SK-N-SH treated with all-trans-retinoic acid at 6 μM for 48 hours (cell line): ENCODE measurements at regions not wholly inside any gene's neighbourhood (a gene's known extent, or its start where the extent isn't known, plus 50 kb on each side); places are given as distances from the start of the nearest gene placed in this dataset.

Experiments used
- ATAC-seq: fragments of 200-7000 bp; cut with Tn5 transposase; 3 replicates; pipeline ENCODE4 v1.9.1; 2020; ENCODE audit warnings: mild to moderate bottlenecking, moderate library complexity
- ARNTL ChIP-seq: fragments of 450-650 bp; formaldehyde crosslinking; IDR thresholded peaks from 2 replicates; pipeline ENCODE4 v1.5.0; 2020; ENCODE audit warnings: low read depth, mild to moderate bottlenecking, moderate library complexity, borderline replicate concordance
- BACH2 ChIP-seq: fragments of 250-450 bp; sonication (Bioruptor Pico); IDR thresholded peaks from 2 replicates; pipeline ENCODE4 v1.9.0; 2021; ENCODE audit warnings: mild to moderate bottlenecking, borderline replicate concordance
- ESRRG ChIP-seq: fragments of 250-450 bp; sonication (Bioruptor Pico); IDR thresholded peaks from 2 replicates; pipeline ENCODE4 v1.6.1; 2021; ENCODE audit warnings: mild to moderate bottlenecking
- ISL1 ChIP-seq: fragments of 250-450 bp; sonication (Bioruptor Pico); IDR thresholded peaks from 2 replicates; pipeline ENCODE4 v2.1.2; 2022; ENCODE audit warnings: mild to moderate bottlenecking, moderate library complexity
- OSR1 ChIP-seq: fragments of 250-450 bp; sonication (Bioruptor Pico); IDR thresholded peaks from 2 replicates; pipeline ENCODE4 v1.8.0; 2022; ENCODE audit warnings: moderate library complexity, mild to moderate bottlenecking, inconsistent platforms
- PPARA ChIP-seq: fragments of 250-450 bp; sonication (Bioruptor Pico); IDR thresholded peaks from 2 replicates; pipeline ENCODE4 v1.5.0; 2020; ENCODE audit warnings: mild to moderate bottlenecking, borderline replicate concordance
- RARB ChIP-seq: fragments of 250-450 bp; sonication (Bioruptor Pico); IDR thresholded peaks from 2 replicates; pipeline ENCODE4 v1.8.0; 2021; ENCODE audit warnings: mild to moderate bottlenecking, moderate library complexity
- SNAI2 ChIP-seq: fragments of 250-450 bp; sonication (Bioruptor Pico); IDR thresholded peaks from 2 replicates; pipeline ENCODE4 v1.5.0; 2020; ENCODE audit warnings: mild to moderate bottlenecking, moderate library complexity
- TCF4 ChIP-seq: fragments of 250-450 bp; sonication (Bioruptor Pico); IDR thresholded peaks from 2 replicates; pipeline ENCODE4 v1.8.0; 2021; ENCODE audit warnings: mild to moderate bottlenecking, moderate library complexity, borderline replicate concordance
- ZC3H10 ChIP-seq: fragments of 250-450 bp; sonication (Bioruptor Pico); IDR thresholded peaks from 2 replicates; pipeline ENCODE4 v1.5.1; 2021; ENCODE audit warnings: mild to moderate bottlenecking, moderate library complexity
- ZFP3 ChIP-seq: fragments of 250-450 bp; sonication (Bioruptor Pico); IDR thresholded peaks from 2 replicates; pipeline ENCODE4 v1.5.0; 2020; ENCODE audit warnings: mild to moderate bottlenecking, moderate library complexity
- ZFP30 ChIP-seq: fragments of 450-650 bp; formaldehyde crosslinking; IDR thresholded peaks from 2 replicates; pipeline ENCODE4 v1.5.0; 2022; ENCODE audit warnings: mild to moderate bottlenecking, moderate library complexity
- ZNF70 ChIP-seq: fragments of 450-650 bp; formaldehyde crosslinking; IDR thresholded peaks from 2 replicates; pipeline ENCODE4 v1.5.0; 2020; ENCODE audit warnings: mild to moderate bottlenecking, moderate library complexity
- ZNF8 ChIP-seq: fragments of 450-650 bp; formaldehyde crosslinking; IDR thresholded peaks from 2 replicates; pipeline ENCODE4 v1.5.0; 2020; ENCODE audit warnings: mild to moderate bottlenecking, moderate library complexity
- TF ChIP-seq, protein P1 (sequence below): fragments of 250-450 bp; sonication (Bioruptor Pico); IDR thresholded peaks from 2 replicates; pipeline ENCODE4 v1.8.0; 2021; ENCODE audit warnings: low read depth, mild to moderate bottlenecking, moderate library complexity, borderline replicate concordance
- TF ChIP-seq, protein P2 (sequence below): fragments of 250-450 bp; sonication (Bioruptor Pico); IDR thresholded peaks from 2 replicates; pipeline ENCODE4 v1.5.0; 2020; ENCODE audit warnings: mild to moderate bottlenecking, moderate library complexity
- TF ChIP-seq, protein P3 (sequence below): fragments of 250-450 bp; sonication (Bioruptor Pico); IDR thresholded peaks from 2 replicates; pipeline ENCODE4 v1.8.0; 2020; ENCODE audit warnings: mild to moderate bottlenecking, moderate library complexity, borderline replicate concordance
- TF ChIP-seq, protein P4 (sequence below): fragments of 250-450 bp; sonication (Bioruptor Pico); IDR thresholded peaks from 2 replicates; pipeline ENCODE4 v1.5.1; 2020; ENCODE audit warnings: low read depth, mild to moderate bottlenecking, moderate library complexity
- TF ChIP-seq, protein P5 (sequence below): fragments of 250-450 bp; sonication (Bioruptor Pico); IDR thresholded peaks from 2 replicates; pipeline ENCODE4 v1.5.1; 2021; ENCODE audit warnings: mild to moderate bottlenecking, moderate library complexity

DNA sequence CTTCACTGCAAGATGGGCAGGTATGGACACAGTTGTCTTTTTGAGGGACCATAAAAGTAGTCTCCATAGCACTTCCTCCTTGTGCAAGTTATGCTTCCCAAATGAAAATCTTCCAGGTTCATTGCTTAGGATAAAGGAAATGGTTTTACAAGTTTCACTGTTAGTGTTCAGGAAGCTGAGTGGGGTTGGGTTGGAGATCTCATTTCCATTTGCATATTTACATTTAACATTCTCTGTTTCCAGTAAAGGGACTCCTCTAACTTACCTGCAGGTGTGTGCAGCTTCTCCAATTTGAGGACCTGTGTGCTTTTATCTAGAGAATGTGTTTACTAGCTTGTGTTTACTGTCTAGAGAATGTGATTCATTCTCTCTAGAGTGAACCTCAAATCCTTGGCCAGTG lies 141.3 kb upstream of the POU2AF2 start (continued):
- no peak for TF ChIP-seq TCF4 (CRISPR knock-in tag)
- TF ChIP-seq, protein P1, sequence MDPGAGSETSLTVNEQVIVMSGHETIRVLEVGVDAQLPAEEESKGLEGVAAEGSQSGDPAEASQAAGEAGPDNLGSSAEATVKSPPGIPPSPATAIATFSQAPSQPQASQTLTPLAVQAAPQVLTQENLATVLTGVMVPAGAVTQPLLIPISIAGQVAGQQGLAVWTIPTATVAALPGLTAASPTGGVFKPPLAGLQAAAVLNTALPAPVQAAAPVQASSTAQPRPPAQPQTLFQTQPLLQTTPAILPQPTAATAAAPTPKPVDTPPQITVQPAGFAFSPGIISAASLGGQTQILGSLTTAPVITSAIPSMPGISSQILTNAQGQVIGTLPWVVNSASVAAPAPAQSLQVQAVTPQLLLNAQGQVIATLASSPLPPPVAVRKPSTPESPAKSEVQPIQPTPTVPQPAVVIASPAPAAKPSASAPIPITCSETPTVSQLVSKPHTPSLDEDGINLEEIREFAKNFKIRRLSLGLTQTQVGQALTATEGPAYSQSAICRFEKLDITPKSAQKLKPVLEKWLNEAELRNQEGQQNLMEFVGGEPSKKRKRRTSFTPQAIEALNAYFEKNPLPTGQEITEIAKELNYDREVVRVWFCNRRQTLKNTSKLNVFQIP (CRISPR knock-in tag) = no peak
- TF ChIP-seq, all 23 proteins: peak for 0

DNA sequence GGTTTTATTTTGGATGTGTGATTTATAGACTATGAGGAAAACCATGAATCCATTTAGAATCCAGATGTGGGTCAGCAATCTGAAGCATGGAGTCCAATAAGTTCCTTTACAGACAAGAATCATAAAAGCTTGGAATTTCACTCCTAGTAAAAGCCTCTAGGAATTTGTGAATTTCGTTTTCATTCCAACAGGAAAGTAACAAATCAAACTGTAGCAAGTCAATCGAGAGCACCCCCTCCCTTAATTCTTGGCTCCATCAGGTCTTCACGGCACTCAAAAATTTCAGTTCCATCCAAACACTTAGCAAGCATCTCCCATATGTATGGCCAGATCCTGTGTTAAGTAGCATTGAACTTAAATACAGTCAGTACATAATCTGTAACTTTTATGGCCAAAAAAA lies 143.6 kb upstream of the POU2AF2 start:
- no peak for TF ChIP-seq ARNTL (CRISPR knock-in tag)
- ATAC-seq = no peak

DNA sequence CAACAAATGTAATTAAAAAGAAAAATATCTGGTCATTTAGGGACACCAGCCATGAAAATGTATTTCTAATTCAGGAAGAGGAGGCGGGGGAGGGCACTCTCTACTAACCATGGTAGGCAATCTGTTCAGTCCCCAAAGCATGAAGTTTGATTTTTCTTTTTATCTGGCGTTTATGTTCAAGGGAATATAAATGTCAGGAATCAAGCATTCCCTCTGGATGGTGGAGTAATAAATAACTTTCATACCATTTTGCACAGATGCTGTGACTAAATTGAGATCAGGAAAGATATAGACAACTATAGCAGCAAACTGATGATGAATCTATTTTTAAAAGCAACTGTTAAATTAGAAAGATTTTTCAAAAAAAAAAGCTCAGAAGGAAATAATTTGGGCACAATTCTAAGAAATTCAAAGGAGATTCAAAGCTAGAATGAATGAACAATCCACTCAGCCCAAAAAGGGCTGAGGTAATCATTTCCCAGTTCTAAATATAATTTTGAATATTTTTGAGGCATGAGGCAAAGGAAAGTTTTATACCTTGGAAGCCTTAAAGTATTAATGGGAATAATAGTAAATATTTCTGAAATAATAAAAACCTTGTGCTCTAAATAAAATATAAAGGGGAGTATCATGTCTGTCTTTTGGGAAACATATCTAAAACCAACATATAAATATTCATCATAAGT lies 146.4 kb upstream of the POU2AF2 start:
- TF ChIP-seq ZNF8 (CRISPR knock-in tag) (no peak), ESRRG (no peak), ZC3H10 (CRISPR knock-in tag) (no peak), TCF4 (CRISPR knock-in tag) (no peak), ZNF70 (no peak), ZFP30 (CRISPR knock-in tag) (no peak), PPARA (no peak)
- TF ChIP-seq, protein P1 (CRISPR knock-in tag) = no peak
- TF ChIP-seq, protein P2, sequence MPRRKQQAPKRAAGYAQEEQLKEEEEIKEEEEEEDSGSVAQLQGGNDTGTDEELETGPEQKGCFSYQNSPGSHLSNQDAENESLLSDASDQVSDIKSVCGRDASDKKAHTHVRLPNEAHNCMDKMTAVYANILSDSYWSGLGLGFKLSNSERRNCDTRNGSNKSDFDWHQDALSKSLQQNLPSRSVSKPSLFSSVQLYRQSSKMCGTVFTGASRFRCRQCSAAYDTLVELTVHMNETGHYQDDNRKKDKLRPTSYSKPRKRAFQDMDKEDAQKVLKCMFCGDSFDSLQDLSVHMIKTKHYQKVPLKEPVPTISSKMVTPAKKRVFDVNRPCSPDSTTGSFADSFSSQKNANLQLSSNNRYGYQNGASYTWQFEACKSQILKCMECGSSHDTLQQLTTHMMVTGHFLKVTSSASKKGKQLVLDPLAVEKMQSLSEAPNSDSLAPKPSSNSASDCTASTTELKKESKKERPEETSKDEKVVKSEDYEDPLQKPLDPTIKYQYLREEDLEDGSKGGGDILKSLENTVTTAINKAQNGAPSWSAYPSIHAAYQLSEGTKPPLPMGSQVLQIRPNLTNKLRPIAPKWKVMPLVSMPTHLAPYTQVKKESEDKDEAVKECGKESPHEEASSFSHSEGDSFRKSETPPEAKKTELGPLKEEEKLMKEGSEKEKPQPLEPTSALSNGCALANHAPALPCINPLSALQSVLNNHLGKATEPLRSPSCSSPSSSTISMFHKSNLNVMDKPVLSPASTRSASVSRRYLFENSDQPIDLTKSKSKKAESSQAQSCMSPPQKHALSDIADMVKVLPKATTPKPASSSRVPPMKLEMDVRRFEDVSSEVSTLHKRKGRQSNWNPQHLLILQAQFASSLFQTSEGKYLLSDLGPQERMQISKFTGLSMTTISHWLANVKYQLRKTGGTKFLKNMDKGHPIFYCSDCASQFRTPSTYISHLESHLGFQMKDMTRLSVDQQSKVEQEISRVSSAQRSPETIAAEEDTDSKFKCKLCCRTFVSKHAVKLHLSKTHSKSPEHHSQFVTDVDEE (CRISPR knock-in tag) = no peak
- TF ChIP-seq, protein P3, sequence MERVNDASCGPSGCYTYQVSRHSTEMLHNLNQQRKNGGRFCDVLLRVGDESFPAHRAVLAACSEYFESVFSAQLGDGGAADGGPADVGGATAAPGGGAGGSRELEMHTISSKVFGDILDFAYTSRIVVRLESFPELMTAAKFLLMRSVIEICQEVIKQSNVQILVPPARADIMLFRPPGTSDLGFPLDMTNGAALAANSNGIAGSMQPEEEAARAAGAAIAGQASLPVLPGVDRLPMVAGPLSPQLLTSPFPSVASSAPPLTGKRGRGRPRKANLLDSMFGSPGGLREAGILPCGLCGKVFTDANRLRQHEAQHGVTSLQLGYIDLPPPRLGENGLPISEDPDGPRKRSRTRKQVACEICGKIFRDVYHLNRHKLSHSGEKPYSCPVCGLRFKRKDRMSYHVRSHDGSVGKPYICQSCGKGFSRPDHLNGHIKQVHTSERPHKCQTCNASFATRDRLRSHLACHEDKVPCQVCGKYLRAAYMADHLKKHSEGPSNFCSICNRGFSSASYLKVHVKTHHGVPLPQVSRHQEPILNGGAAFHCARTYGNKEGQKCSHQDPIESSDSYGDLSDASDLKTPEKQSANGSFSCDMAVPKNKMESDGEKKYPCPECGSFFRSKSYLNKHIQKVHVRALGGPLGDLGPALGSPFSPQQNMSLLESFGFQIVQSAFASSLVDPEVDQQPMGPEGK (CRISPR knock-in tag) = no peak
- ATAC-seq = no peak

DNA sequence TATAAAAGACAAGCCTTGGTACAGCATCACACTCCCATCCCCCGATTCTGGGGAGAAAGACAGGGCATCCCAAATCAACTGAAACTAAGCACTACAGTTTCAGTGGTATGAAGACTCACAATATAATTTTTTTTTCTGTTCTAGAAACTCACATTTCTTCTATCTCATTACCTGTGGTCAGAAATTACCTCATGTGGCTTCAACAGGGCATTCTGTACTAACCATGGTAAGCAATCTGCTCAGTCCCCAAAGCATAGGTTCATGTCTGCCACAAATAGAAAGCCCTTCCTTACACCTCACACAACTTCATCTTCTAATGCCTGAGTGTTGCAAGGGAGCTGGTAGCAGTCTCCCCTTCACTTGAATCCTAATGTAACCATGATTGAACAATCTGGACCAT lies 147.4 kb upstream of the POU2AF2 start:
- no peak for TF ChIP-seq BACH2 (CRISPR knock-in tag)
- TF ChIP-seq ZNF70 = no peak
- TF ChIP-seq ESRRG = no peak
- TF ChIP-seq ZC3H10 (CRISPR knock-in tag) = no peak
- no peak for TF ChIP-seq SNAI2 (CRISPR knock-in tag)
- no peak for TF ChIP-seq OSR1
- TF ChIP-seq ARNTL (CRISPR knock-in tag) = no peak
- no peak for ATAC-seq

DNA sequence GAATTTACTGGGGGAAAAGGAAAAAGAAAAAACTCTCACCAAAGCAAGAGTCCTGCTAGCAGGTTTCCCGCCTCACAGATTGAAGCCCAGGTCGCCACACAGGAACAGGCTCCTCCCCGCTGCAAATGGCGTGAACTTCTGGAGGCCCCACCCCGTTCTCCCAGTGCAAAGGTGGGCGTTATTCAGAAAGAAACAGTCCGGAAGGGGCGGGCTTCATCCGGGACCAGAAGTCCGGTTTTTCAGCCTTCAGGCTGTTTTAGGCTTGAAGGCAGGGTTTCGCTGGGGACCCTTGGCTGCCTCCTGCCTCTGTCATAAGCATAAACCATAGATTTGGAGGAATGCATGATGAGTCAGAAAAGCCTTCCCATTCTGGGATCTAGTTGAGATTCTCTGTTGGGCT lies 148.3 kb upstream of the POU2AF2 start:
- TF ChIP-seq ARNTL (CRISPR knock-in tag) = no peak
- TF ChIP-seq ZFP30 (CRISPR knock-in tag) = no peak
- TF ChIP-seq ZNF70 = no peak
- no peak for TF ChIP-seq ISL1 (CRISPR knock-in tag)
- TF ChIP-seq, protein P4, sequence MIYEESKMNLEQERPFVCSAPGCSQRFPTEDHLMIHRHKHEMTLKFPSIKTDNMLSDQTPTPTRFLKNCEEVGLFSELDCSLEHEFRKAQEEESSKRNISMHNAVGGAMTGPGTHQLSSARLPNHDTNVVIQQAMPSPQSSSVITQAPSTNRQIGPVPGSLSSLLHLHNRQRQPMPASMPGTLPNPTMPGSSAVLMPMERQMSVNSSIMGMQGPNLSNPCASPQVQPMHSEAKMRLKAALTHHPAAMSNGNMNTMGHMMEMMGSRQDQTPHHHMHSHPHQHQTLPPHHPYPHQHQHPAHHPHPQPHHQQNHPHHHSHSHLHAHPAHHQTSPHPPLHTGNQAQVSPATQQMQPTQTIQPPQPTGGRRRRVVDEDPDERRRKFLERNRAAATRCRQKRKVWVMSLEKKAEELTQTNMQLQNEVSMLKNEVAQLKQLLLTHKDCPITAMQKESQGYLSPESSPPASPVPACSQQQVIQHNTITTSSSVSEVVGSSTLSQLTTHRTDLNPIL (CRISPR knock-in tag) = no peak
- TF ChIP-seq, protein P5, sequence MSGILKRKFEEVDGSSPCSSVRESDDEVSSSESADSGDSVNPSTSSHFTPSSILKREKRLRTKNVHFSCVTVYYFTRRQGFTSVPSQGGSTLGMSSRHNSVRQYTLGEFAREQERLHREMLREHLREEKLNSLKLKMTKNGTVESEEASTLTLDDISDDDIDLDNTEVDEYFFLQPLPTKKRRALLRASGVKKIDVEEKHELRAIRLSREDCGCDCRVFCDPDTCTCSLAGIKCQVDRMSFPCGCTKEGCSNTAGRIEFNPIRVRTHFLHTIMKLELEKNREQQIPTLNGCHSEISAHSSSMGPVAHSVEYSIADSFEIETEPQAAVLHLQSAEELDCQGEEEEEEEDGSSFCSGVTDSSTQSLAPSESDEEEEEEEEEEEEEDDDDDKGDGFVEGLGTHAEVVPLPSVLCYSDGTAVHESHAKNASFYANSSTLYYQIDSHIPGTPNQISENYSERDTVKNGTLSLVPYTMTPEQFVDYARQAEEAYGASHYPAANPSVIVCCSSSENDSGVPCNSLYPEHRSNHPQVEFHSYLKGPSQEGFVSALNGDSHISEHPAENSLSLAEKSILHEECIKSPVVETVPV (CRISPR knock-in tag) = no peak
- no peak for TF ChIP-seq RARB (CRISPR knock-in tag)
- TF ChIP-seq ZFP3 (CRISPR knock-in tag) = no peak
- TF ChIP-seq SNAI2 (CRISPR knock-in tag) = no peak
- TF ChIP-seq, protein P2 (CRISPR knock-in tag) = no peak
- no peak for TF ChIP-seq ZC3H10 (CRISPR knock-in tag)
- no peak for TF ChIP-seq PPARA
- no peak for ATAC-seq
